IPS-NIHi7 (cell line): ENCODE measurements at regions not wholly inside any gene's neighbourhood (a gene's known extent, or its start where the extent isn't known, plus 50 kb on each side); places are given as distances from the start of the nearest gene placed in this dataset.

Source experiments
- DNase-seq: peaks from one replicate; pipeline ENCODE4 v3.0.0; 2012; ENCODE audit warnings: mixed read lengths; ENCODE audit errors: extremely low spot score

DNA sequence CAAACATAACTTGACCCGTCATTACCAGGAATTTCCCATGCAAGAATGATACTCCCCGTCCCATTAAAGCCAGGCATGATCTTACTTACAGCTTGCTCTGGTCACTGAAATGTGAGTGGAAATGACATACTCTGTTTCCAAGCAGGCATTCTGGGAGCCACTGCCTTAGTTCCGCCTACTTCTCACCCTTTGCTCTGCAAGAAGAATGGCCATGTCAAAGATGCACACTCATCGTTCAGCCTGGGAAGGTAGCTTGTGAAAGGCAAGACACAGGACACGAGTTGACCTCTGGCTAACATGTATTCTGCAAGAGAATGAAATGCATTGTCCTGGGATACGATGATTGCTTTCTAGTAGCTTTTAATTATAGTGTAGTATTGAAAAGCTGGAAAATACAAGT lies 1144.4 kb downstream of the NLGN4X start:
- DNase-seq = no peak

DNA sequence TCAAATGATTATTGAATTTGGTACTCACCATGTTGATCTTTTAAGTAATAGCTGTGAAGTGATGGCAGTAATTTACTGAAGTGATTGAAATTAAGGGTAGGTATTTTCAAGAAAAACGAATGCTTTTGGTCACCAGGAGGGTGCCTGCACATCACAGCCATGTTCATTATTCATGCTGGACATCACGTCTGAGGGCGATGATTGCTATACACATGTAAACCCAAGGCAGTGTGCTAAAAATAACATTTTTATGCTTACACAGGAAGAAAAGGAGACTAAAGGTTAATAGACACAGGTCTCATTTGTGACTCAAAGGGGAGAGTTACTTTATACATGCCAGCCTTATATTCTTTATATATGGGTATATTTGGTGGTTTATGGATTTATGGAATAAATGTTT lies 1146.0 kb downstream of the NLGN4X start:
- no peak for DNase-seq

DNA sequence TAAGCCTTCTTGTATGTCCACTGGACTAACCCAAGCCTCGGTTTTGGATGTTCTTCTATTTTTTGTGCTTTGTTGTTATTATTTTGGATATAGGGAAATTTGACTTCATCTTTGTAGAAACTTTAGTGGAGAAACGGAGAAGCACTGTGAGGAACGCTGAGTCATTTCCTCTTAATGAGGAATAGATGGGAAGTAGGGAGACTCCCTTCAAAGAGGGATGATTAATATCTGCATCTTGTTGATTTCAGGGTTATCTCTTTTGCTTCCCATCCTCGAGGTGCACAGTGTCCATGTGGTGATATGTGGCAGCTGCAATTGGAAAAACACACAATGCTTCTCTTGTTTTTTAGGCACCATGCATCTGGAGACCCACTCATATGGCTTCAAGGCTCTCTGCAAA lies 1147.9 kb downstream of the NLGN4X start:
- no peak for DNase-seq

DNA sequence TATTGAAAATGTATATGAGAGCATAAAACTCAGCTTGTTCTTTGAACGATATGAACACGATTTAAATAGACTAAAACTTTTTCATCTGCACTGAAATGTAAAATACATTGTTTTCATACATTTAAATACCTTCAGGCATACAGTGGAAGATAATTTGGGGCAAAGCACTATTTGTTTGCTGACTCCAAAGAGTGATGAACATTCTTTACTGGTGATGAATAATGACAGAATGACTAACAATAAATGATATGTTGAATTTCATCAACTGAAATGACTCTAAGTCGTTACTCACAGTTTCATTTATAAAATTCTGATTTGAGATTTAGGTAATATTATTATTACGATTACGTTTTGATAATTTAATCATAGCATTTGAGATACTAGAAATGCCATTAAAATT lies 1160.1 kb downstream of the NLGN4X start:
- DNase-seq = no peak

DNA sequence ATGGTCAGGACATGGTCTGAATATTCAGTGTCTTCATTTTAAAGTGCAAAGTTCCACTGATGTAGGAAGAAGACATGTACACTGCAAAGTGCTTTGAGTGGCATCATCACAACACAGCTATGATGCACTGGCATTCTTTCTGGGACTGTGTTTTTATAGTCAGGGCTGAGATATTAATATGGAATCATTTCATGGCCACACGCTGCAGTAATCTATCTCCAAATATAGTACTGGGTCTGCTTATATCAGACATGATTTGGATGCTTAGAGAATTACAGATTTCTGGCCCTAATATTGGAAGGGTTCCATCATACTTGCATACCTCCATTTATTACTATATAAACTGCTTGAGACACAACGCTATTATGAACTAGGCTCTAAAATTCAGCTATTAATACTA lies 1170.9 kb downstream of the NLGN4X start:
- DNase-seq = no peak

DNA sequence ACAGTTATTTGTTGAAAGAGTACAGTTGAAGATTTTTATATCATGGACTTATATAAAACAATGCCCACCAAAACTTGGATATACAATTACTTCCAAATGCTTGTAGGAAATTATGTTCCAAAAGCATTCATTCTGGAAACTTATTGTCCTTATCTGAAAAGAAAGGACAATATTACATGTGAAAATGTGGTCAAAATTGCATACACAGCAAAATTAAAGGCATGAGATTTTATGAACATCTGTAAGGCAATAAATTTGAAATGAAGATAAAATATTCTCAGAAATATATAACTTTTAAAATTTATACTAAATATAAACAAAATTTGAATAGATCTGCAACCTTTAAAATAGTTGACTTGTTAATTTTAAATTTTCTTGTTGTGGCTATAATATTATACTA lies 1173.8 kb downstream of the NLGN4X start:
- DNase-seq = no peak

DNA sequence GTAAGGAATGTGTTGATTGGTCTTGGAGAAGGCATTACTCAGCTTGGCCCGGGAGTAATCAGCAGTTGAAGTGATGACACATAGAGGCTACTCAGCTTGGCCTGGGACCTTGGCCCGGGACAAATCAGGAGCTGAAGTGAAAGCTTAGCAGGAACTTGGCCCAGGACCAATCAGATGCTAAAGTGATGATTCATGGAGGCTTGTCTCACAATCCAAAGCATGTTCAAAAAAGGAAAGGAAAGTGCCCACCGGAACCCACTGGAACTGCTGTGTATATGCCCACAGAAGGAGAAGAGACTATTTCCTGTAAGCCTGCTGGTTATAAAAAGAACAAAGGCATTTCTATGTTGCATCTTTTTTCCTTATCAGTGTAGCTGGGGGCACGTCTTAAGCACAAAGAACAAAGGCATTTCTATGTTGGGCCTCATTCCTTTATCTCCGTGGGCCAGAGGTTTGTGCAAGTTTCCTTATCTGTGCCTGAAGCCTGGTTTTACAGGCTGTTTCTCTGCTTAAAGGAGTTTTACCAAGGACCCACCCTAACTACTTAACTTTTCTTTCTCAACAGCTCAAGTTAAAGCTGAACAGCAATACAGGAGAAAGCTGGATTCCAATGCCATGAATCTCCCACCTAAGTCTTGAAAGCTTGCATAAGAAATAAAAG lies 1176.7 kb downstream of the NLGN4X start:
- DNase-seq = peak; percentile 39

DNA sequence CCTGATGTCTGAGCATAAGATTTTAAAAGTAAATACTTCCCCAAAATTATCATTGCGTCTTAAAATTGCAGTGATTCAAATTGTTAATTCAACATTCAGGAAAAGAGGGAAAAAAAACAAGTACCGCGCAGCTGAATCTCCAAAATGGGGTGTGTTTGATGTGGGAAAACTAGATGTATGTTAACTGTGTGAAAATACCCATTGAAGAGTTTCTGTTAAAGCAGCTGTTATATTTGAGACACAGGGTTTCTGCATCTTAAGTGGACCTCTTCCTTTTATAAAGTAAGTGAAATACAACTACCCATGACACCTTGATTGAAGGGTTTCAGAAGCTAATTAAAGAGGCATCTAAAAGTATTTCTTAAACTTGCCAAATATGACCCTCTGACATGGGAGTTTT lies 1186.1 kb downstream of the NLGN4X start:
- no peak for DNase-seq

DNA sequence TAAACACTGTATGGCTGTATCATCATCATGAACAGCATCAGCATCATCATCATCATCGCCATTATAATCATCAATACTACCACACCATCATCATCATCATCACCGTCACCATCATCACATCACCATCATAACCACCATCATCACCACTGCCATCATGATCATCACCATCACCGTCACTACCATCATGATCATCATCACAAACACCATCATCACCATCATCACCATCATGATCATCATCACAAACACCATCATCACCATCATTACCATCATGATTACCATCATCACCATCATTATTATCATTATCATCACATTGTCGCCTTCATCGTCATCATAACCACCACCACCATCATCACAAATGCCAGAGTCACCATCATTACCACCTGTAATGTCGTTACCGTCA lies 1196.9 kb downstream of the NLGN4X start:
- DNase-seq = no peak

DNA sequence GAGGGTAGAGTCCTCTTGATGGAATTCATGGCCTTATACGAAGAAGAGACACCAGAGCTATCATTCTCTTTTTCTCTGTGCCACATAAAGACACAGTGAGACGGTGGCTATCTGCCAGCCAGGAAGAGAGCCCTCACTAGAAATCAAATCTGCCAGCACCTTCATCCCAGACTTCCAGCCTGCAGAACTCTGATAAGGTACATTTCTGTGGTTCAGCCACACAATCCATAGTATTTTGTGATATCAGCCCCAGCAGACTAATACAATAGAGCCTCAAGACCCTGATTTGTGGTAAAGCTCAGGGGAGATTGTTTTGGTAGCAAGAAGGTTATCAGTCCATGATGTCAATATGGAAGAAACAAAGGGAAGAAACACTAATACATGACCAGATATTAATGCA lies 1213.2 kb downstream of the NLGN4X start:
- no peak for DNase-seq

DNA sequence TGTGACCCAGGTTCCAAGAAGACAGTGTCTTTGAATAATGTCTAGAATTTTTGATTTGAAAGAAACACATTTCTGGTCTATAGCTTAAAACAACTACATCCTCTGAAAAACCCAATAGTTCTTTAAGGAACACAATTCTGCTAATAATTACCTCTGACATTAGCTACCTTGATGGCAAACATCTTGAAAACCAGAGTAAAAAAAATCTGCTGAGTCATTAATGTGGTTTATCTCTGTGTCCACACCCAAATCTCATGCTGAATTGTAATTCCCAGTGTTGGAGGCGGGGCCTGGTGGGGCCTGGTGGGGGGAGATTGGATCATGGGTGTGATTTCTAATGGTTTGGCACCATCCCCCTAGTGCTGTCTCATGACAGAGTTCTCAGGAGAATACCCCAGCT lies 1233.8 kb downstream of the NLGN4X start:
- DNase-seq = no peak

DNA sequence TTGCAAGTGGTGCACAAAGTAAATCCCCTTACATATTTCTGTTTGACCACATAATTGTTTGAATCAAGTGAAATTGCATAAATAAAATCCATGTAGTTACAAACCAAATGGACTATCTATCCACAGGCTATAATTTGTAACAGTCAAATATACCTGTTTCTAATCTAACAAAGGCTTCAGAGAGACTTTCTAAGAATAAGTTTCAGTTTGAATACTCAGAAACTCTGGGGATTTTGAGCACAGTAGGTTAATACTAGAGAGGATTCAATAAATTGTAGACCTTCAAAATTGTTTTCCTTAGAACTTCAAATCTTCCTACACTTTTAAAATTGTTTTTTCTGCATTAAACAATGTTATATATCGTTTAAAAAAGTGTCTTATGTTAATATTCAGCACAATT lies 1250.1 kb downstream of the NLGN4X start:
- DNase-seq = no peak

DNA sequence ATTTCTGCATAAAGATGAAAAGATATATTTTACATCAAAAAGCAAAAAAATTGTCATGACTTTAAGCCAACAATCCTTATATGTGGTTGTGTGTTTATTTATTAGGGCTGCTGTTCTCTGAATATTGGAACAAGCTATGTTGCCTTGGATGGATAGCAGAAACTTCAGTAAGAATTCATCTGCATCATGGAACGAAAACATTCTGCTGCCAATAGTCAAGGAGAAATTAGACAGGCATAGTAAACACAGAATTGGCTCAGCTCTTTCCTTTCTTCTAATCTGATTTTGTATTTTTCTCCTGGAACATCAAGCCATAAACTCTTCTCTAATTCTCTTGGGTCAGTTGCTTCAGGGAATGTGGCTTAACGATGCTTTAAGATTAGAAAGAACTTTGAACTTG lies 1257.0 kb downstream of the NLGN4X start:
- DNase-seq = no peak

DNA sequence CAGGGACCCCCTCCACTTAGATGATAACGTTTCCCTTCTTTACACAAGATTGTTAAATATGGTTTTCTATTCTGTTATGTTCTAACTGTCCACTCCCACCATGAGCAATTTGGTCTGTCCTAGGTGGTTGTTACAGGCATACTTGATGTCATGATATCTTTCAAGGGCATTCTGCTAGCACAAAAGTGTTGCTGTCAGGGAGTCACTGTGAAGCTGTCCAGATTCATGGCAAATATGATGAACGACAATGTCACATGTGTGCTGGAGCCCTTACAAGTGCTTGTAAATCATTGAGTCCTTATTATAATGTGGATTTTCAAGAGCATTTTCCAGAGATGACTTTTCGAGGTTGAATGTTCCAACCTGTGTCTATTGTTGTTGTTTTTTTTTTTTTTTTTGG lies 1250.7 kb upstream of the PRKX start:
- DNase-seq = no peak

DNA sequence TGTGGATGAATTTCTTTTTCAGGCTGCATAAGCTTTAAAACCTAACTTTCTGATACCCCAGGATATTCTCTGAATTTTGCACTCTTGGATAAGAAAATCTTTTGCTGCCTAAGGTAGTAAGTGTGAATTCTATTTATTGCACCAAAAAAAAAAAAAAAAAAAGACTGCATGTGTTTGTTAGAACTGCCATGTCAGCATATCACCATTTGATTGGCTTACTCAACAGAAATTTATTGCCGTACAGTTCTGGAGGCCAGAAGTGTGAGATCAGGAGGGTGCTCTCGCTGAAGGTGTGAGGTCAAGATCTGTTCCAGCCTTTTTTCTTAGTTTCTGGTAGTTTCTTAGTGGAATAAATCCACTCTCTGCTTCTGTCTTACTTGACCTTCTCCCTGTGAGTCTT lies 1250.0 kb upstream of the PRKX start:
- no peak for DNase-seq

DNA sequence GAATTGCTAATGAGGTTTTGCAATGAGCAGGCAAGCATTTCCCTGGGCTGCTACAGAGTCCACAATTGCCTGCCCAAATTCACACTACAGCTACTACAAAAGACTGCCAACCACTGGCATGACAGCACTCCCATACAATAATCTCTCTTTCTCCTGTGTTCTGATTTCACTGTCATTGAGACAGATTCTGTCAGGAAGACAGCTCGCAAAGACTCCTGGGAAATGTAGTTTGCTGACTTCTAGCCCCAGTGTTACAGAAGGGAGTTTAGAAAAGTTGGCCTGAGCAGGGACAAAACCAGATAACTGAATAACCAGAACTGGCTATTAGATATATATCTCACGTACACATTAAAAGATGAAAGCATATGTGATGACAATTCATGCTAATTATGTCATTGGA lies 1231.3 kb upstream of the PRKX start:
- peak; percentile 25 for DNase-seq

DNA sequence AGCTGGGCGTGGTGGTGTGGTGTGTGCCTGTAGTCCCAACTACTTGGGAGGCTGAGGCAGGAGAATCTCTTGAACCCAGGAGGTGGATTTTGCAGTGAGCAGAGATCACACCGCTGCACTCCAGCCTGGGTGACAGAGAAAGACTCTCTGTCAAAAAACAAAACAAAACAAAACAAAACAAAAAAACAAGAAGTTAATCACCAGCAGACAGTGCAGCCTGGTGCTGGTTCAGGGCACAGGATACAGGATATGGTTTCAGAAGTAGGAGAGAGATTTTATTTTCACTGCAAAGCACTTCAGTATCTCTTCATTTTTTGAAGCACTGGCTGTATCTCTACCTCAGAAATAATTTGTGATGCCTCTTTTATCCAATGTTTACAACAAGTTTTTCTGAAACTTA lies 1222.9 kb upstream of the PRKX start:
- no peak for DNase-seq

DNA sequence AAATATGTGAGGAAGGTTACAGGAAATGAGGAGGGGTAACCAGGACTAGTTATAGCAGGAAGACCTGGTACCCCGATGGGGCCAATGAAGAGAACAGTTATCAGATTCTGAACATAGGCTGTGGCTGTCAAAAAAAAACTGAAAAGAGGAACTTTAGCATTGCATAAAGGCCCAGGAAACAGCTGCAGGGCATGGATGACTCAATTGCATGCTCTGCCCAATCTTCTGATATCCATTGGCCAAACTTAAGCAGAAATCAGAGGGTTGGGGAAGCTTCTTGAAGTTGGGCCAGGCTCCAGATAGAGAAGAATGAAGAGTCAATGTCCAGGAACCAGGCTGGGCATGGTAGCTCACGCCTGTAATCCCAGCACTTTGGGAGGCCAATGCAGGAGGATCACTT lies 1222.4 kb upstream of the PRKX start:
- no peak for DNase-seq

DNA sequence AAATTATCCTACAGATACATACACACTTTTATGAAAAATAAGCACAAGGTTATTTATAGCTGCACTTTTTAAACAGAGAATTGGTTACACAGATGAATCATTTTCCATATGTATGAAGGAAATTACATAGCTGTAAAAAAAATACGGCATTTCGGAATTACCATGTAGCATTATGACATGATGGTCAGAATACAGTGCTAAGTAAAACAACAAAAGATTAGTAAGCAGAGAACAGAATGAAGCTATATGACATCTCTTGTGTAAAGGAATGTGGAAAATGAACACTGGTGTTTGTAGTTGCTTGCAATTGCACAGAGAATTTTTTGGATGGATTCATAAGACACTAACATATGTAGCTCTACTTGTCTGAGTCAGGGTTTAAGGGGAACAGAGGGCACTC lies 1222.0 kb upstream of the PRKX start:
- no peak for DNase-seq

DNA sequence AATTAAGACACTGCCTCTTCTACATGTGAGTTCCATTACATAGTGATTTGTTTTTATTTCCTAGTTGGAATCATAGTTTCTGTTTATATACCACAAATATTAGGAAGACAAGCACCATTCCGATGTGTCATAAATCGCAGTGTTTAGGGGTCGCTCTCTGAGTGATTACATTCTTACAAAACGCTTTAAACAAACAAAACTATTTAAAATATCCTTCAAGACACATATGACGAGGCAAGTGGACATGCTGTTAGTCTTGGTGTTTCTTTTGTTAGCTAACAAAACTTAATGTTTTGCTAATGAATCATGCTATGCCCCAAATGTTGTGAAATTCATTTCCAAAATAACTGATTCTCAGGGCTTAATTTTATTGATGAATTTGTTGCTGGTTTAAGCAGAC lies 1219.3 kb upstream of the PRKX start:
- no peak for DNase-seq

DNA sequence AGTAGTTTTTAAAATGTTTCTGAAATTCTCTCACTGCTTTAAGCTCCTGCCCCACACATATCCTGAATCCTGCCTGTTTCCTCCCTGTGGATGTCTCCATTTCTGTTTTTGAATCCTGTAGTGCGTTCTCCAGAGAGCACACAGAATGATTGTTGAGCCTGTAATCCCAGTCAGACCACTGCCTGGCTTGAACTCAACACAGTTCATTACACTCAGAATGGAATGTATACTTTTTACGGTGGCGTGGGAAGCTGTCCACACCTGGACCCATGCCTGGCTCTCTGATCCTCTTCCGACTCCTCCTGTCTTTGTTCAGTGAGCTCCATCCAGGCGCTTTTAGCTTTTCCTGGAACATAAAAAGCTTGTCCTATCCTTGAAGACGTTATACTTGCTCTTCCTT lies 1217.0 kb upstream of the PRKX start:
- DNase-seq = no peak

DNA sequence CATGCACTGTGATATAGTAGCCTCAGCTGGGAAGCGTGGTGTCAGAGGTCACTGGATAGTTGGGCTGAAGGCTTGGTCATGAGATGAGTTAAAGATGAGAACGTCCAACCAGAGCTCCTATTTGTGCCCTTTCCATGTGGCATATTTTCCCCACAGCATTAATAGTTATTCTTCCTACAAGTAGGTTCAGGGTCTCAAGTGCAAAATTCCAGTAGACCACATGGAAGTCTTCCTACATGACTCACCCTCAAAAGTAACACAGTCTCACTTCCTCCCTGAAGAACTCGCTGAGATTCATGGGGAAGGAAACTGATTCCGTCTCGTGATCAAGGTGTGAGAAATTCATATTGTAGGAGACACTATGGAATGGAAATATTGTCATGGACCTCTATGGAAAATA lies 1212.5 kb upstream of the PRKX start:
- no peak for DNase-seq

DNA sequence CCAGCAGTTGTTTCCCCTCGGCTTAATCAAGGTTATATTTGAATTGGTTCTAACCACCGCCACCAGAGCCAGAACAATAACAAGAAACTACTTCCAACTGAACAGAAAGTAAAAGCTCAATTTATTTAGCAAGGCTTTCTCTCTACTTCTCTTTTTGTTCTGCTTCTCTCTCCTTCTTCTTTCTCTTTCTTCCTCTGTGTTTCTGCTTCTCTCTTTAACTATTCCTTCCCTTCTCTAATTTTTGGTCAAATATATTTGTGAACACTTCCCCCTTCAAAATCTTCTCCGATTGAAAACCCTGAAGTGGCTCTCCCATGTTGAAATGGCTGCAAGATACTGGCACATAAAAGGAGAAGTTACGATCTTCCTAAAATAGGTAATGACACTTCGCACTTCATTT lies 1195.9 kb upstream of the PRKX start:
- no peak for DNase-seq

DNA sequence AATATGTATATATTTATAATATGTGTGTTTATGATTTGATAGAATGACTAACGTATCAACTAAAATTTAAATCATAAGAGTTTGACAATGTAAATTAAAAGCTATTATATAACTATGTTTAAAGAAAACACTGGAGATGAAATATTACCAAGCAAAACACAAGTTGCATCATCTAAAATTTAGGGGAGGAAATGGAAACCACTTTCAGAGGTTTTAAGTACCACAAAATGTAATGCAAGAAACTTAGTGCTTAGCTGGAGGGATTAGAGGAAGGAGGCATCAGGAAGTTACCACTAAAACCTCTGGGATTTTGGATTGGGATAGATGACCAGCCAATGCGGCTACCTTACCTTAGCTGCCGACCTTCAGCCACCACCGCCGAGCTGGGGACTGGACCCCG lies 1192.1 kb upstream of the PRKX start:
- no peak for DNase-seq

DNA sequence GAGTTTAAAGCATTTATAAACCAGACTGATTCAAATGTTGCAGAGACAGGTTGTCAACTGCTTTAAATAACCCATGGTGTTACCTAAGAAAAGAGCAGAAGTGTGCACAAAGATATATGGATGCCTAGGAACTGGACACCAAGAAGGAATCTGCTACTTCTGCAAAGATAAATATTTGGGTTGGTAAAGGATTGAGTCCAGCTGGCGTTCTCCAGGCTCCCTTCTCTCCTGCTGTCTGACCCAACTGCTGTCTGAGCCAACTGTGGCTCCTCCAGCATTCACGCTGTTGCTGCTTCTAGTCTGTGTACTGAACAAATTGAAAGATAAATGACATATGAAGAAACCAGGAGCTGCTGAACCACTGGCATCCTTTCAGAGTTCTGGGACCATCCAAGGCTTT lies 1167.8 kb upstream of the PRKX start:
- DNase-seq = no peak
